ENCODE measurements at regions not wholly inside any gene's neighbourhood (a gene's known extent, or its start where the extent isn't known, plus 50 kb on each side); places are given as distances from the start of the nearest gene placed in this dataset.

- no peak for ATAC-seq (ENCODE audit: low read depth in 2 of 2)
- DNase-seq, result no peak
- Mint-ChIP-seq H3K27ac (peak overlapping the region in 1 of 6 donors; percentile 6), H3K4me1 (no peaks in the 10 kb centered on the region), H3K36me3 (peaks cover 0 to 10% of the 10 kb centered on the region in 2 donors), H3K9me3 (peaks cover 0 to 10% (median 5%) of the 10 kb centered on the region in 7 donors), H3K4me3 (no peak overlapping the region), H3K27me3 (peaks cover 6 to 23% (median 6%) of the 10 kb centered on the region in 3 donors)
Observed at GRCh38 chr4:15130441-15130840, 128.2 kb downstream of the CPEB2 start.

- DNase-seq, result no peak
- Mint-ChIP-seq H3K27ac (no peak overlapping the region), H3K9me3 (peaks cover 3 to 16% (median 13%) of the 10 kb centered on the region in 7 donors), H3K4me3 (no peak overlapping the region), H3K27me3 (peaks cover 6 to 23% (median 6%) of the 10 kb centered on the region in 3 donors), H3K36me3 (peaks cover 3 to 14% of the 10 kb centered on the region in 2 donors), H3K4me1 (no peaks in the 10 kb centered on the region)
- ATAC-seq (ENCODE audit: low read depth in 2 of 2), result no peak
Observed at GRCh38 chr4:15131551-15131950, 129.3 kb downstream of the CPEB2 start.

GRCh38 chr4:15132739-15133138 lies 130.5 kb downstream of the CPEB2 start:
- Mint-ChIP-seq H3K27me3 (peaks cover 6 to 23% (median 6%) of the 10 kb centered on the region in 3 donors), H3K9me3 (peaks cover 9 to 28% (median 18%) of the 10 kb centered on the region in 7 donors), H3K4me1 (no peaks in the 10 kb centered on the region), H3K36me3 (peaks cover 7 to 23% of the 10 kb centered on the region in 2 donors), H3K4me3 (no peak overlapping the region), H3K27ac (no peak overlapping the region)
- ATAC-seq (ENCODE audit: low read depth in 2 of 2) (no peak), DNase-seq (no peak)

- peaks cover 14 to 38% (median 22%) of the 10 kb centered on the region in 7 donors for H3K9me3 Mint-ChIP-seq
- H3K4me1 Mint-ChIP-seq, result no peaks in the 10 kb centered on the region
- H3K36me3 Mint-ChIP-seq, result peaks cover 7 to 21% of the 10 kb centered on the region in 2 donors
- H3K27ac Mint-ChIP-seq, result no peak overlapping the region
- H3K27me3 Mint-ChIP-seq, result no peaks in the 10 kb centered on the region
- ATAC-seq (ENCODE audit: low read depth in 2 of 2), result no peak
- no peak for DNase-seq
- no peak overlapping the region for H3K4me3 Mint-ChIP-seq
Observed at GRCh38 chr4:15139599-15139998, 137.3 kb downstream of the CPEB2 start.

GRCh38 chr4:15142201-15142600 lies 139.9 kb downstream of the CPEB2 start:
- H3K36me3 Mint-ChIP-seq, result peaks cover 0 to 2% of the 10 kb centered on the region in 2 donors
- H3K4me3 Mint-ChIP-seq, result no peak overlapping the region
- H3K9me3 Mint-ChIP-seq, result peaks cover 0 to 17% (median 8%) of the 10 kb centered on the region in 7 donors
- DNase-seq, result no peak
- no peak for ATAC-seq (ENCODE audit: low read depth in 2 of 2)
- H3K27me3 Mint-ChIP-seq, result peaks cover 0 to 12% (median 0%) of the 10 kb centered on the region in 3 donors
- H3K4me1 Mint-ChIP-seq, result no peaks in the 10 kb centered on the region
- H3K27ac Mint-ChIP-seq, result no peak overlapping the region

GRCh38 chr4:15143551-15143950 lies 141.3 kb downstream of the CPEB2 start:
- no peak overlapping the region for H3K27ac Mint-ChIP-seq
- peaks cover 0 to 8% (median 0%) of the 10 kb centered on the region in 7 donors for H3K9me3 Mint-ChIP-seq
- H3K36me3 Mint-ChIP-seq, result no peaks in the 10 kb centered on the region
- no peaks in the 10 kb centered on the region for H3K4me1 Mint-ChIP-seq
- H3K4me3 Mint-ChIP-seq, result no peak overlapping the region
- no peak for ATAC-seq (ENCODE audit: low read depth in 2 of 2)
- peaks cover 0 to 24% (median 5%) of the 10 kb centered on the region in 3 donors for H3K27me3 Mint-ChIP-seq
- no peak for DNase-seq

GRCh38 chr4:15144249-15144966 lies 142.1 kb downstream of the CPEB2 start:
- H3K27me3 Mint-ChIP-seq, result peaks cover 0 to 24% (median 5%) of the 10 kb centered on the region in 3 donors
- no peak overlapping the region for H3K4me3 Mint-ChIP-seq
- DNase-seq, result no peak
- H3K36me3 Mint-ChIP-seq, result no peaks in the 10 kb centered on the region
- no peak overlapping the region for H3K27ac Mint-ChIP-seq
- H3K4me1 Mint-ChIP-seq, result no peaks in the 10 kb centered on the region
- ATAC-seq (ENCODE audit: low read depth in 2 of 2), result no peak
- H3K9me3 Mint-ChIP-seq, result peaks cover 0 to 8% (median 0%) of the 10 kb centered on the region in 7 donors

GRCh38 chr4:15144967-15145295 lies 142.7 kb downstream of the CPEB2 start:
- no peak overlapping the region for H3K27ac Mint-ChIP-seq
- H3K36me3 Mint-ChIP-seq, result no peaks in the 10 kb centered on the region
- no peak for ATAC-seq (ENCODE audit: low read depth in 2 of 2)
- peaks cover 0 to 7% (median 0%) of the 10 kb centered on the region in 7 donors for H3K9me3 Mint-ChIP-seq
- peaks cover 0 to 24% (median 5%) of the 10 kb centered on the region in 3 donors for H3K27me3 Mint-ChIP-seq
- no peaks in the 10 kb centered on the region for H3K4me1 Mint-ChIP-seq
- H3K4me3 Mint-ChIP-seq, result no peak overlapping the region
- DNase-seq, result no peak

GRCh38 chr4:15145709-15146108 lies 143.4 kb downstream of the CPEB2 start:
- DNase-seq (no peak), ATAC-seq (ENCODE audit: low read depth in 2 of 2) (no peak)
- H3K4me3 Mint-ChIP-seq, result no peak overlapping the region
- H3K9me3 Mint-ChIP-seq, result peaks cover 0 to 4% (median 0%) of the 10 kb centered on the region in 7 donors
- no peaks in the 10 kb centered on the region for H3K4me1 Mint-ChIP-seq
- H3K27ac Mint-ChIP-seq, result peak overlapping the region in 1 of 6 donors; percentile 31
- no peaks in the 10 kb centered on the region for H3K36me3 Mint-ChIP-seq
- peaks cover 0 to 24% (median 5%) of the 10 kb centered on the region in 3 donors for H3K27me3 Mint-ChIP-seq

GRCh38 chr4:15147714-15148113 lies 145.4 kb downstream of the CPEB2 start:
- Mint-ChIP-seq H3K9me3 (peaks cover 0 to 3% (median 0%) of the 10 kb centered on the region in 7 donors), H3K27me3 (peaks cover 0 to 24% (median 5%) of the 10 kb centered on the region in 3 donors), H3K4me1 (no peaks in the 10 kb centered on the region), H3K27ac (no peak overlapping the region), H3K36me3 (no peaks in the 10 kb centered on the region), H3K4me3 (no peak overlapping the region)
- DNase-seq (no peak), ATAC-seq (ENCODE audit: low read depth in 2 of 2) (no peak)

- Mint-ChIP-seq H3K4me3 (no peak overlapping the region), H3K36me3 (no peaks in the 10 kb centered on the region), H3K27me3 (peaks cover 0 to 24% (median 5%) of the 10 kb centered on the region in 3 donors), H3K9me3 (peaks cover 0 to 5% (median 0%) of the 10 kb centered on the region in 7 donors), H3K27ac (no peak overlapping the region), H3K4me1 (no peaks in the 10 kb centered on the region)
- ATAC-seq (ENCODE audit: low read depth in 2 of 2), result no peak
- DNase-seq, result no peak
Observed at GRCh38 chr4:15148199-15148598, 145.9 kb downstream of the CPEB2 start.

GRCh38 chr4:15148691-15149090 lies 146.4 kb downstream of the CPEB2 start:
- Mint-ChIP-seq H3K36me3 (no peaks in the 10 kb centered on the region), H3K27ac (no peak overlapping the region), H3K4me3 (no peak overlapping the region), H3K9me3 (peaks cover 0 to 5% (median 0%) of the 10 kb centered on the region in 7 donors), H3K4me1 (no peaks in the 10 kb centered on the region), H3K27me3 (peaks cover 0 to 24% (median 5%) of the 10 kb centered on the region in 3 donors)
- ATAC-seq (ENCODE audit: low read depth in 2 of 2) (no peak), DNase-seq (no peak)

- Mint-ChIP-seq H3K27me3 (peaks cover 0 to 24% (median 5%) of the 10 kb centered on the region in 3 donors), H3K4me3 (no peak overlapping the region), H3K9me3 (peaks cover 0 to 5% (median 1%) of the 10 kb centered on the region in 7 donors), H3K27ac (no peak overlapping the region), H3K4me1 (no peaks in the 10 kb centered on the region), H3K36me3 (no peaks in the 10 kb centered on the region)
- DNase-seq (no peak), ATAC-seq (ENCODE audit: low read depth in 2 of 2) (no peak)
Observed at GRCh38 chr4:15149234-15149838, 147.1 kb downstream of the CPEB2 start.
